SK-N-MC (cell line): ENCODE measurements at regions not wholly inside any gene's neighbourhood (a gene's known extent, or its start where the extent isn't known, plus 50 kb on each side); places are given as distances from the start of the nearest gene placed in this dataset.

Source experiments
- EZH2 ChIP-seq: fragments of 200-600 bp; sonication (generic); IDR thresholded peaks from one replicate; pipeline ENCODE4 v1.6.1; 2017; ENCODE audit warnings: antibody characterized with exemption
- POLR2AphosphoS5 ChIP-seq: IDR thresholded peaks from 2 replicates; pipeline ENCODE4 v1.6.1; 2012; ENCODE audit warnings: mild to moderate bottlenecking, low read depth, low read length, borderline replicate concordance

DNA sequence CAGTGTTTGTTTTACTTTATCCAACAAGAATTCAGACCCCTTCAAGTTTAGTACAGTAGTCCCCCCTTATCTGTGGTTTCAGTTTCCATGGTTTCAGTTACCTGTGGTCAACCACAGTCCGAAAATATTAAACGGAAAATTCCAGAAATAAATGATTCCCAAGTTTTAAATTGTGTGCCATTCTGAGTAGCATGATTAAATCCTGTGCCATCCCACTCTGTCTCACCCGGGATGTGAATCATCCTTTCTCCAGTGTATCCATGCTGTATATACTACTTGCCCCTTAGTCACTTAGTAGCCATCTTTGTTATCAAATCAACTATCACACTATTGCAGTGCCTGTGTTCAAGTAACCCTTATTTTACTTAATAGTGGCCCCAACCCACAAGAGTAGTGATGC, 153.8 kb upstream of the RASA1 start:
- no peak for TF ChIP-seq EZH2
- no peak for TF ChIP-seq POLR2AphosphoS5
